ENCODE measurements at regions not wholly inside any gene's neighbourhood (a gene's known extent, or its start where the extent isn't known, plus 50 kb on each side); places are given as distances from the start of the nearest gene placed in this dataset.

GRCh38 chr10:9656386-9656785, 1361.3 kb upstream of the CELF2 start:
- H3K27ac ChIP-seq (ENCODE audit: poor library complexity, severe bottlenecking) = no peak overlapping the region
- H3K4me1 ChIP-seq (ENCODE audit: insufficient read depth, poor library complexity, severe bottlenecking) = no peaks in the 10 kb centered on the region
- no peaks in the 10 kb centered on the region for H3K9me3 ChIP-seq (ENCODE audit: severe bottlenecking)
- no peaks in the 10 kb centered on the region for H3K36me3 ChIP-seq (ENCODE audit: low read depth)
- no peaks in the 10 kb centered on the region for H3K27me3 ChIP-seq (ENCODE audit: insufficient read depth, poor library complexity, severe bottlenecking)
- H3K4me3 ChIP-seq (ENCODE audit: severe bottlenecking) = no peak overlapping the region
- TF ChIP-seq CTCF (IDR thresholded peaks at IDR 0.05; ENCODE audit: poor library complexity, severe bottlenecking) = no peak
- DNase-seq (ENCODE audit: low spot score) (no peak), ATAC-seq (ENCODE audit: low read depth) (peak; percentile 51; the same call in 2 of the 3 replicates)

GRCh38 chr10:9656996-9657395, 1360.7 kb upstream of the CELF2 start:
- H3K36me3 ChIP-seq (ENCODE audit: low read depth) = no peaks in the 10 kb centered on the region
- H3K4me3 ChIP-seq (ENCODE audit: severe bottlenecking) = no peak overlapping the region
- no peak overlapping the region for H3K27ac ChIP-seq (ENCODE audit: poor library complexity, severe bottlenecking)
- TF ChIP-seq CTCF (IDR thresholded peaks at IDR 0.05; ENCODE audit: poor library complexity, severe bottlenecking) = no peak
- no peaks in the 10 kb centered on the region for H3K27me3 ChIP-seq (ENCODE audit: insufficient read depth, poor library complexity, severe bottlenecking)
- DNase-seq (ENCODE audit: low spot score) (no peak), ATAC-seq (ENCODE audit: low read depth) (no peak)
- H3K9me3 ChIP-seq (ENCODE audit: severe bottlenecking) = no peaks in the 10 kb centered on the region
- no peaks in the 10 kb centered on the region for H3K4me1 ChIP-seq (ENCODE audit: insufficient read depth, poor library complexity, severe bottlenecking)

GRCh38 chr10:9657530-9657929, 1360.1 kb upstream of the CELF2 start:
- Histone ChIP-seq H3K27ac (ENCODE audit: poor library complexity, severe bottlenecking) (no peak overlapping the region), H3K9me3 (ENCODE audit: severe bottlenecking) (no peaks in the 10 kb centered on the region), H3K36me3 (ENCODE audit: low read depth) (no peaks in the 10 kb centered on the region), H3K4me1 (ENCODE audit: insufficient read depth, poor library complexity, severe bottlenecking) (no peaks in the 10 kb centered on the region), H3K27me3 (ENCODE audit: insufficient read depth, poor library complexity, severe bottlenecking) (no peaks in the 10 kb centered on the region), H3K4me3 (ENCODE audit: severe bottlenecking) (no peak overlapping the region)
- no peak for TF ChIP-seq CTCF (IDR thresholded peaks at IDR 0.05; ENCODE audit: poor library complexity, severe bottlenecking)
- ATAC-seq (ENCODE audit: low read depth) = no peak
- DNase-seq (ENCODE audit: low spot score) = no peak

GRCh38 chr10:9668411-9668810, 1349.3 kb upstream of the CELF2 start:
- DNase-seq (ENCODE audit: low spot score) = no peak
- H3K4me1 ChIP-seq (ENCODE audit: insufficient read depth, poor library complexity, severe bottlenecking) = peaks cover 4% of the 10 kb centered on the region
- no peaks in the 10 kb centered on the region for H3K36me3 ChIP-seq (ENCODE audit: low read depth)
- H3K9me3 ChIP-seq (ENCODE audit: severe bottlenecking) = no peaks in the 10 kb centered on the region
- no peak for TF ChIP-seq CTCF (IDR thresholded peaks at IDR 0.05; ENCODE audit: poor library complexity, severe bottlenecking)
- H3K27me3 ChIP-seq (ENCODE audit: insufficient read depth, poor library complexity, severe bottlenecking) = no peaks in the 10 kb centered on the region
- ATAC-seq (ENCODE audit: low read depth) = peak; percentile 88
- peak overlapping the region; percentile 48 for H3K27ac ChIP-seq (ENCODE audit: poor library complexity, severe bottlenecking)
- H3K4me3 ChIP-seq (ENCODE audit: severe bottlenecking) = no peak overlapping the region

GRCh38 chr10:9670911-9671310, 1346.8 kb upstream of the CELF2 start:
- DNase-seq (ENCODE audit: low spot score) (no peak), ATAC-seq (ENCODE audit: low read depth) (no peak)
- Histone ChIP-seq H3K36me3 (ENCODE audit: low read depth) (no peaks in the 10 kb centered on the region), H3K27ac (ENCODE audit: poor library complexity, severe bottlenecking) (no peak overlapping the region), H3K4me1 (ENCODE audit: insufficient read depth, poor library complexity, severe bottlenecking) (peaks cover 4% of the 10 kb centered on the region), H3K4me3 (ENCODE audit: severe bottlenecking) (no peak overlapping the region), H3K27me3 (ENCODE audit: insufficient read depth, poor library complexity, severe bottlenecking) (no peaks in the 10 kb centered on the region), H3K9me3 (ENCODE audit: severe bottlenecking) (no peaks in the 10 kb centered on the region)
- no peak for TF ChIP-seq CTCF (IDR thresholded peaks at IDR 0.05; ENCODE audit: poor library complexity, severe bottlenecking)

All from RWPE2 (cell line).